Mesendoderm (in vitro differentiated cells): ENCODE measurements at regions not wholly inside any gene's neighbourhood (a gene's known extent, or its start where the extent isn't known, plus 50 kb on each side); places are given as distances from the start of the nearest gene placed in this dataset.

Source experiments
- DNase-seq: peaks from one replicate; pipeline ENCODE4 v3.0.0; 2013
- H2AK5ac ChIP-seq: 2 replicates; pipeline ENCODE4 v1.6.1; 2013; ENCODE audit warnings: low read length, inconsistent platforms
- H2BK120ac ChIP-seq: 2 replicates; pipeline ENCODE4 v1.6.1; 2013; ENCODE audit warnings: low read depth, mild to moderate bottlenecking, low read length, moderate library complexity, mixed read lengths
- H2BK15ac ChIP-seq: replicated peaks from 2 replicates; pipeline ENCODE4 v1.6.1; 2013; ENCODE audit warnings: low read depth, mild to moderate bottlenecking, moderate library complexity
- H2BK5ac ChIP-seq: 2 replicates; pipeline ENCODE4 v1.6.1; 2013; ENCODE audit warnings: low read length, inconsistent platforms
- H3K18ac ChIP-seq: 2 replicates; pipeline ENCODE4 v1.6.1; 2013; ENCODE audit warnings: mild to moderate bottlenecking, low read length, mixed read lengths
- H3K23ac ChIP-seq: one replicate; pipeline ENCODE4 v1.6.1; 2013; ENCODE audit warnings: low read length
- H3K27ac ChIP-seq: 2 replicates; pipeline ENCODE4 v1.5.1; 2013; ENCODE audit warnings: low read depth, mild to moderate bottlenecking, inconsistent platforms, low read length, moderate library complexity
- H3K27me3 ChIP-seq: 2 replicates; pipeline ENCODE4 v1.6.1; 2013; ENCODE audit warnings: low read length, control low read depth, mild to moderate bottlenecking, inconsistent platforms; ENCODE audit not compliant: insufficient read depth, poor library complexity
- H3K36me3 ChIP-seq: 2 replicates; pipeline ENCODE4 v1.6.1; 2013; ENCODE audit warnings: low read length, inconsistent platforms; ENCODE audit not compliant: control insufficient read depth, insufficient read depth
- H3K4ac ChIP-seq: one replicate; pipeline ENCODE4 v1.6.1; 2013; ENCODE audit warnings: low read depth, mild to moderate bottlenecking, low read length, moderate library complexity
- H3K4me1 ChIP-seq: 2 replicates; pipeline ENCODE4 v1.6.1; 2013; ENCODE audit warnings: low read depth, low read length, inconsistent platforms; ENCODE audit not compliant: control insufficient read depth
- H3K4me2 ChIP-seq: 2 replicates; pipeline ENCODE4 v1.6.1; 2013; ENCODE audit warnings: low read length
- H3K4me3 ChIP-seq: 2 replicates; pipeline ENCODE4 v1.5.1; 2013; ENCODE audit warnings: mild to moderate bottlenecking, low read length
- H3K56ac ChIP-seq: one replicate; pipeline ENCODE4 v1.6.1; 2013; ENCODE audit warnings: low read length
- H3K79me1 ChIP-seq: 2 replicates; pipeline ENCODE4 v1.6.1; 2013; ENCODE audit warnings: low read length, inconsistent platforms
- H3K79me2 ChIP-seq: 2 replicates; pipeline ENCODE4 v1.6.1; 2013; ENCODE audit warnings: mild to moderate bottlenecking, low read length; ENCODE audit not compliant: control insufficient read depth, insufficient read depth
- H3K9ac ChIP-seq: 2 replicates; pipeline ENCODE4 v1.6.1; 2013; ENCODE audit warnings: low read length, inconsistent platforms
- H4K5ac ChIP-seq: one replicate; pipeline ENCODE4 v1.6.1; 2013; ENCODE audit warnings: low read length
- H4K8ac ChIP-seq: one replicate; pipeline ENCODE4 v1.6.1; 2013; ENCODE audit warnings: low read depth, mild to moderate bottlenecking, control low read depth, low read length, moderate library complexity
- WGBS: extraction: QIAGEN DNeasy Blood & Tissue Kit; methylation state at CpG from one replicate; pipeline ENCODE4 v1.1.7; 2013; ENCODE audit warnings: low lambda C conversion rate, missing lambda C conversion rate; ENCODE audit not compliant: insufficient coverage; ENCODE audit errors: extremely low coverage; 5-methylcytosine and 5-hydroxymethylcytosine counted together

DNA sequence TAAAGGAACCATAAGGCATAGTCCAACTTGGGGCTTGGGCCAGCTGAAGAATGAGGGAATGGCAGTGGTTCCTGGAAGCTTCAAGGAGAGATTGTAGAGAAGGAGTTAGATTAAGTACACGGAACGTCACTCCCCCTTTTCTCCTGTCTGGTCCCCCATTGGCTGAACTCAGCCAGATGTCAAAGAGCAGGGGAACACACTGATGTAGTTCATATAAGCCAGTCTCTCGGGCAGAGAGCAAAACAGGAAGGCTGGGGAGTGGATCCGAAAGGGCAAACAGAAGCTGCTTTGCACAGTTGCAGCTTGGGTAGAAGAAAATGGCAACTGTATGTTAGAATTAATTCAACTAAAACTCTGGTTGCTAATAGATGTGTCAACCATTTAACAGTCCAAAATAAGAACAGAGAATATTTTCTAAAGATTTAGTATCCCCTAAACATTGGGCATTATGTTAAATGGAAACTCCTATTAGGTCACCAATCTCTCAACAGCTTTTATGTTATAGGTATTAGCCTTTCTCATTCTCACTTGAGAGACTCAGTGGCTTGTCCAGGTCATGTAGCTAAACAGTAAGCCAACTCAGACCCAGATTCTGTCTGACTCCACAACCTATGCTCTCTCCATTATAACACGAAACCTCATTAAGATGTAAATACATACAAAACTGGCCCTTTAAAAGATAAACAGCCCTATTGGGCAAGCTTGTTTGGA is 600.7 kb upstream of the USP24 start:
- no peak overlapping the region for H3K4me2 ChIP-seq
- no peak overlapping the region for H3K56ac ChIP-seq
- H2AK5ac ChIP-seq: no peak overlapping the region
- no peak overlapping the region for H3K18ac ChIP-seq
- no peak overlapping the region for H3K4ac ChIP-seq
- no peak overlapping the region for H3K27ac ChIP-seq
- no peaks in the 10 kb centered on the region for H3K79me1 ChIP-seq
- H3K79me2 ChIP-seq: no peaks in the 10 kb centered on the region
- no peak for DNase-seq
- no CpG with 5 or more reads among the region's 5 CpGs for WGBS
- H3K27me3 ChIP-seq: no peaks in the 10 kb centered on the region
- H2BK120ac ChIP-seq: no peak overlapping the region
- no peaks in the 10 kb centered on the region for H3K36me3 ChIP-seq
- H3K23ac ChIP-seq: no peak overlapping the region
- no peak overlapping the region for H2BK5ac ChIP-seq
- no peak overlapping the region for H4K8ac ChIP-seq
- H3K4me3 ChIP-seq: no peak overlapping the region
- no peak overlapping the region for H2BK15ac ChIP-seq
- H3K4me1 ChIP-seq: no peaks in the 10 kb centered on the region
- no peak overlapping the region for H3K9ac ChIP-seq
- H4K5ac ChIP-seq: no peak overlapping the region

- Histone ChIP-seq H4K8ac (no peak overlapping the region), H3K79me1 (no peaks in the 10 kb centered on the region), H2BK15ac (no peak overlapping the region), H2BK120ac (no peak overlapping the region), H3K4me3 (no peak overlapping the region), H3K4me2 (no peak overlapping the region), H3K18ac (no peak overlapping the region), H3K56ac (no peak overlapping the region), H3K4me1 (no peaks in the 10 kb centered on the region), H2BK5ac (no peak overlapping the region), H3K79me2 (no peaks in the 10 kb centered on the region), H3K23ac (no peak overlapping the region), H3K36me3 (no peaks in the 10 kb centered on the region), H3K9ac (no peak overlapping the region), H2AK5ac (no peak overlapping the region), H4K5ac (no peak overlapping the region), H3K4ac (no peak overlapping the region), H3K27me3 (no peaks in the 10 kb centered on the region), H3K27ac (no peak overlapping the region)
- no CpG with 5 or more reads among the region's 1 CpG for WGBS
- no peak for DNase-seq
These were observed 599.8 kb upstream of the USP24 start for GRCh38 chr1:55814967-55815366.

GRCh38 chr1:55813618-55814017 is 598.5 kb upstream of the USP24 start:
- Histone ChIP-seq H3K27me3 (no peaks in the 10 kb centered on the region), H3K27ac (no peak overlapping the region), H3K4ac (no peak overlapping the region), H3K4me2 (no peak overlapping the region), H3K36me3 (no peaks in the 10 kb centered on the region), H4K5ac (no peak overlapping the region), H3K79me1 (no peaks in the 10 kb centered on the region), H2BK120ac (no peak overlapping the region), H3K23ac (no peak overlapping the region), H3K56ac (no peak overlapping the region), H3K79me2 (no peaks in the 10 kb centered on the region), H2BK15ac (no peak overlapping the region), H3K9ac (no peak overlapping the region), H4K8ac (no peak overlapping the region), H2BK5ac (no peak overlapping the region), H2AK5ac (no peak overlapping the region), H3K4me1 (no peaks in the 10 kb centered on the region), H3K18ac (no peak overlapping the region), H3K4me3 (no peak overlapping the region)
- no peak for DNase-seq
- no CpG with 5 or more reads among the region's 3 CpGs for WGBS

DNA sequence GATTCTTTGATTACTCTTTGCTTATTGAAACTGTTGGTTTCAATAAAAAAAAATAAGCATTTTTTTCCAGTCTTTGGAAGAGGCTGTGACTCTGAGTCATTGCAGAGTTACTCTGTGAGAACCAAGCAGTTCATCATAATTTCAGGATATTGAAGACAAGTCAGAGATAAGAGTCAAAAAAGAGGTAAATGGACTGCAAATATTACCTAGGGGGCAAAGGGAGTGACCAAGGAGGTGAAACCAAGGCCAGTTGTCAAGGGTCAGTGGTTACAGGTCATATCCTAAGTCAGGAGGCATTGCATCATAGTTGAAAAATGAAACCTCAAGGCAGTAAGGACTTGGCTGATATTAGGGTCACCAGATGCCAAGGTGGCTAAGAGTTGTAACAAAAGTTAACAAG is 597.1 kb upstream of the USP24 start:
- Histone ChIP-seq H3K4ac (no peak overlapping the region), H2BK120ac (no peak overlapping the region), H4K5ac (no peak overlapping the region), H3K23ac (no peak overlapping the region), H2AK5ac (no peak overlapping the region), H3K4me1 (no peaks in the 10 kb centered on the region), H3K56ac (no peak overlapping the region), H2BK5ac (no peak overlapping the region), H3K4me3 (no peak overlapping the region), H3K18ac (no peak overlapping the region), H2BK15ac (no peak overlapping the region), H3K27ac (no peak overlapping the region), H3K79me1 (no peaks in the 10 kb centered on the region), H3K27me3 (no peaks in the 10 kb centered on the region), H3K36me3 (no peaks in the 10 kb centered on the region), H3K9ac (no peak overlapping the region), H4K8ac (no peak overlapping the region), H3K79me2 (no peaks in the 10 kb centered on the region), H3K4me2 (no peak overlapping the region)
- no peak for DNase-seq

DNA sequence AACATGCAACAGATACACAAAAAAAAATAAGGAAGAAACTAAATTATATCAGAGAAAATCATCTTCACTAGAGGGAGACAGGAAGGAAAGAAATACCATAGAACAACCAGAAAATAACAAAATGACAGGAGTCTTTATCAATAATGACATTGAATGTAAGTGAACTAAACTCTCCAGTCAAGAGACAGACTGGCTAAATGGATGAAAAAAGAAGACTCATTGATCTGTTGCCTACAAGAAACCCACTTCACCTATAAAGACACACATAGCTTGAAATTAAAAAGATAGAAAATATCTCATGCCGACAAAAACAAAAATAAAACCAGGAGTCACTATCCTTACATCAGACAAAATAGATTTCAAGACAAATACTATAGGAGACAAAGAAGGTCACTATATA is 593.1 kb upstream of the USP24 start:
- H3K4me1 ChIP-seq: no peaks in the 10 kb centered on the region
- H3K27ac ChIP-seq: no peak overlapping the region
- H2BK15ac ChIP-seq: no peak overlapping the region
- H3K4me3 ChIP-seq: no peak overlapping the region
- H4K5ac ChIP-seq: no peak overlapping the region
- H3K79me2 ChIP-seq: no peaks in the 10 kb centered on the region
- no peak overlapping the region for H3K4ac ChIP-seq
- no peak overlapping the region for H3K23ac ChIP-seq
- H3K18ac ChIP-seq: no peak overlapping the region
- no peak overlapping the region for H2BK5ac ChIP-seq
- no peak overlapping the region for H3K9ac ChIP-seq
- no peak overlapping the region for H3K56ac ChIP-seq
- H4K8ac ChIP-seq: no peak overlapping the region
- H3K4me2 ChIP-seq: no peak overlapping the region
- H3K27me3 ChIP-seq: no peaks in the 10 kb centered on the region
- H3K36me3 ChIP-seq: no peaks in the 10 kb centered on the region
- no peaks in the 10 kb centered on the region for H3K79me1 ChIP-seq
- no peak overlapping the region for H2AK5ac ChIP-seq
- no peak for DNase-seq
- H2BK120ac ChIP-seq: no peak overlapping the region
- no CpG with 5 or more reads among the region's 1 CpG for WGBS

- Histone ChIP-seq H3K27ac (no peak overlapping the region), H3K4ac (no peak overlapping the region), H3K79me2 (no peaks in the 10 kb centered on the region), H2BK5ac (no peak overlapping the region), H4K8ac (no peak overlapping the region), H2AK5ac (no peak overlapping the region), H3K56ac (no peak overlapping the region), H3K79me1 (no peaks in the 10 kb centered on the region), H3K9ac (no peak overlapping the region), H2BK120ac (no peak overlapping the region), H3K27me3 (no peaks in the 10 kb centered on the region), H4K5ac (no peak overlapping the region), H3K4me1 (no peaks in the 10 kb centered on the region), H3K4me2 (no peak overlapping the region), H3K18ac (no peak overlapping the region), H3K36me3 (no peaks in the 10 kb centered on the region), H3K4me3 (no peak overlapping the region), H3K23ac (no peak overlapping the region), H2BK15ac (no peak overlapping the region)
- no CpG with 5 or more reads among the region's 2 CpGs for WGBS
- DNase-seq: no peak
These were observed 588.3 kb upstream of the USP24 start for GRCh38 chr1:55803429-55803828.
